ENCODE measurements at regions not wholly inside any gene's neighbourhood (a gene's known extent, or its start where the extent isn't known, plus 50 kb on each side); places are given as distances from the start of the nearest gene placed in this dataset.

DNA sequence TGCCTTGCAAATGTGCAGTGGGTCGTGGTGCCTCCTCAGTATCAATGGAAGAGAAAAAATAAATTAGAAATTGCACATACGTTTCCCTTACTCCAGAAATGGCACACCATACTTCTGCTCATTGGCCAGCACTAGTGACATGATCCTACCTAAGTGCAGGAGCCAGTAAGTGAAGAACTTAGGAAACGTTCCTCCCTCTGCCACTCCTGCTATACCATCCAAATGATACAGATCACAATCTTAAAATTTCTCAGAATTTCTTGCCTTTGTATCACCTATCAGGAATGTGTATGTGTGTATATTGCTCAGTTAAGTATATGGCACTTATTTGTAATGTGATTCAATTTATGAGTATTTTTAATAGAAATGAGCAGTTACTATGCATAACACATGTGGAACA lies 237.0 kb upstream of the UBE2E3 start:
- intact Hi-C loops (cut with micrococcal nuclease): no loop called here
- H3K4me3 ChIP-seq (ENCODE audit: low read length): no peak overlapping the region
- ATAC-seq (no peak), DNase-seq (no peak)
- no peak overlapping the region for H3K27ac ChIP-seq (ENCODE audit: low read length)
- 50% methylated on average over 3 of the region's 3 CpGs for WGBS (ENCODE audit: insufficient coverage)
- no peaks in the 10 kb centered on the region for H3K27me3 ChIP-seq (ENCODE audit: control insufficient read depth, insufficient read depth, low read length)
- no peak overlapping the region for H3K27ac Mint-ChIP-seq
- TF ChIP-seq, protein P1, sequence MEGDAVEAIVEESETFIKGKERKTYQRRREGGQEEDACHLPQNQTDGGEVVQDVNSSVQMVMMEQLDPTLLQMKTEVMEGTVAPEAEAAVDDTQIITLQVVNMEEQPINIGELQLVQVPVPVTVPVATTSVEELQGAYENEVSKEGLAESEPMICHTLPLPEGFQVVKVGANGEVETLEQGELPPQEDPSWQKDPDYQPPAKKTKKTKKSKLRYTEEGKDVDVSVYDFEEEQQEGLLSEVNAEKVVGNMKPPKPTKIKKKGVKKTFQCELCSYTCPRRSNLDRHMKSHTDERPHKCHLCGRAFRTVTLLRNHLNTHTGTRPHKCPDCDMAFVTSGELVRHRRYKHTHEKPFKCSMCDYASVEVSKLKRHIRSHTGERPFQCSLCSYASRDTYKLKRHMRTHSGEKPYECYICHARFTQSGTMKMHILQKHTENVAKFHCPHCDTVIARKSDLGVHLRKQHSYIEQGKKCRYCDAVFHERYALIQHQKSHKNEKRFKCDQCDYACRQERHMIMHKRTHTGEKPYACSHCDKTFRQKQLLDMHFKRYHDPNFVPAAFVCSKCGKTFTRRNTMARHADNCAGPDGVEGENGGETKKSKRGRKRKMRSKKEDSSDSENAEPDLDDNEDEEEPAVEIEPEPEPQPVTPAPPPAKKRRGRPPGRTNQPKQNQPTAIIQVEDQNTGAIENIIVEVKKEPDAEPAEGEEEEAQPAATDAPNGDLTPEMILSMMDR (IDR thresholded peaks at IDR 0.05): no peak
- no peak overlapping the region for H3K4me3 Mint-ChIP-seq
- H3K36me3 ChIP-seq (ENCODE audit: control insufficient read depth, insufficient read depth, low read length): no peaks in the 10 kb centered on the region
- no peaks in the 10 kb centered on the region for H3K4me1 ChIP-seq (ENCODE audit: control insufficient read depth, insufficient read depth, low read length)
- H3K9me3 ChIP-seq (ENCODE audit: control insufficient read depth, insufficient read depth, low read length): no peaks in the 10 kb centered on the region
- H3K4me1 Mint-ChIP-seq: no peaks in the 10 kb centered on the region
- H3K36me3 Mint-ChIP-seq: no peaks in the 10 kb centered on the region
- H3K27me3 Mint-ChIP-seq (ENCODE audit: low read depth in 2 of 2): peaks cover 0 to 5% of the 10 kb centered on the region in 2 donors
- no peaks in the 10 kb centered on the region for H3K9me3 Mint-ChIP-seq

DNA sequence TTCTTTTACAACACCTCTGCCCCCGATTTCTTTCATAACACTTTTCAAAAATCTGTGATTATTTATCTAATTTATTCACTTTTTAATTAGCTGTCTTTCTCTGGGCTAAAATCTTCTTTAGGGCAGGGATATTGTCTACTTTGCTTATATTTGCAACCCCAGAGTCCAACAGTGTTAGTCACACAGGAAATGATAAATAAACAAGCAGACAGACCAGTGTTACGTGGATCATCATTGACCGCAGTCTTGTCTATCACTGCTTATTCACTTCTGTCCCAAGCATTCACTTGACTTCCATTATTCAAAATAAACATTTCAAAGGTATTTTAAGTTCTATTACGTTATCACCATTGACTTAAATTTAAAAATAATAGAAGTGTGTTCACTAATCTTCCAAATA lies 237.6 kb upstream of the UBE2E3 start:
- Mint-ChIP-seq H3K4me3 (no peak overlapping the region), H3K4me1 (no peaks in the 10 kb centered on the region), H3K27ac (no peak overlapping the region), H3K27me3 (ENCODE audit: low read depth in 2 of 2) (peaks cover 0 to 4% of the 10 kb centered on the region in 2 donors), H3K36me3 (no peaks in the 10 kb centered on the region), H3K9me3 (no peaks in the 10 kb centered on the region)
- ATAC-seq (no peak), DNase-seq (no peak)
- WGBS (ENCODE audit: insufficient coverage): 85% methylated on average over 2 of the region's 4 CpGs
- Histone ChIP-seq H3K4me3 (ENCODE audit: low read length) (no peak overlapping the region), H3K9me3 (ENCODE audit: control insufficient read depth, insufficient read depth, low read length) (no peaks in the 10 kb centered on the region), H3K27ac (ENCODE audit: low read length) (no peak overlapping the region), H3K27me3 (ENCODE audit: control insufficient read depth, insufficient read depth, low read length) (no peaks in the 10 kb centered on the region), H3K4me1 (ENCODE audit: control insufficient read depth, insufficient read depth, low read length) (no peaks in the 10 kb centered on the region), H3K36me3 (ENCODE audit: control insufficient read depth, insufficient read depth, low read length) (no peaks in the 10 kb centered on the region)
- intact Hi-C loops (cut with micrococcal nuclease): no loop called here
- TF ChIP-seq, protein P1 (IDR thresholded peaks at IDR 0.05): no peak

DNA sequence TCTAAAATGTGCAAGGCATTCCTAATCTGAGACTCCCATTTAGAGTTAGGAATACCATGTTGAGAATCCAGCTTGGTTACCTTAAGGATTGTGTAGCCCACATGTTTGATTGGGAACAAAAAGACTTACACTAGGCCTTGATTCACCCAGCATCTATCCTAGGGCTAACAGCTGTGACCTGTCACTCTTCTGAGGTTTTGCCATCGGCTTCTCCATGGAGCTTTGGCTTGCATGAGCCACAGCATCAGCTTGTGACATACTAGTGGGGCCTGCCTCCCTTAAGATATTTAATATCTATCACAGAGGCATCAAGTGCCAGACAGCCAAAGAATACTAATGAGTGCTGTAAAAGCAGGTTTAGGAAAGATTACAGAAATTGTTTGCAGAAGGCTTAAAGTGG lies 241.3 kb upstream of the UBE2E3 start:
- TF ChIP-seq, protein P1 (IDR thresholded peaks at IDR 0.05): no peak
- Mint-ChIP-seq H3K27me3 (ENCODE audit: low read depth in 2 of 2) (peaks cover 0 to 2% of the 10 kb centered on the region in 2 donors), H3K4me1 (no peaks in the 10 kb centered on the region), H3K9me3 (no peaks in the 10 kb centered on the region), H3K36me3 (no peaks in the 10 kb centered on the region), H3K27ac (no peak overlapping the region), H3K4me3 (no peak overlapping the region)
- no peaks in the 10 kb centered on the region for H3K4me1 ChIP-seq (ENCODE audit: control insufficient read depth, insufficient read depth, low read length)
- no peaks in the 10 kb centered on the region for H3K9me3 ChIP-seq (ENCODE audit: control insufficient read depth, insufficient read depth, low read length)
- no peak for ATAC-seq
- 88% methylated on average over 1 of the region's 1 CpG for WGBS (ENCODE audit: insufficient coverage)
- H3K36me3 ChIP-seq (ENCODE audit: control insufficient read depth, insufficient read depth, low read length): no peaks in the 10 kb centered on the region
- H3K27ac ChIP-seq (ENCODE audit: low read length): no peak overlapping the region
- intact Hi-C loops (cut with micrococcal nuclease): no loop called here
- no peak overlapping the region for H3K4me3 ChIP-seq (ENCODE audit: low read length)
- no peak for DNase-seq
- no peaks in the 10 kb centered on the region for H3K27me3 ChIP-seq (ENCODE audit: control insufficient read depth, insufficient read depth, low read length)

DNA sequence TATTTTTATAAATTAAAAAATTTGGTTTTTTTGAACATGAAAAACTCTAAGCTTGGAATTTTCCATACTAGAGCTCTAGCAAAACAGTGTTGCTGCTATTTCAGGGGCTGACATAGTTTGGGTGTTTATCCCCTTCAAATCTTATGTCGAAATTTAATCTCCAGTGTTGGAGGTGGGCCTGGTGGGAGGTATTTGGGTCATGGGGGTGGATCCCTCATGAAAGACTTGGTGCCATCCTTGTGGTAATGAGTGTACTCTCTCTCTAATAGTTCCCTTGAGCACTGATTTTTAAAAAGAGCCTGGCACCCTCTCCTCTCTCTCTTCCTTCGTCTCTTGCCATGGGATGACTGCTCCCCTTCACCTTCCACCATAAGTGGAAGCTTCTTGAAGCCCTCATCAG lies 244.6 kb upstream of the UBE2E3 start:
- ATAC-seq (no peak), DNase-seq (no peak)
- no peaks in the 10 kb centered on the region for H3K4me1 Mint-ChIP-seq
- Histone ChIP-seq H3K27me3 (ENCODE audit: control insufficient read depth, insufficient read depth, low read length) (no peaks in the 10 kb centered on the region), H3K4me3 (ENCODE audit: low read length) (no peak overlapping the region), H3K9me3 (ENCODE audit: control insufficient read depth, insufficient read depth, low read length) (no peaks in the 10 kb centered on the region), H3K36me3 (ENCODE audit: control insufficient read depth, insufficient read depth, low read length) (no peaks in the 10 kb centered on the region), H3K4me1 (ENCODE audit: control insufficient read depth, insufficient read depth, low read length) (no peaks in the 10 kb centered on the region), H3K27ac (ENCODE audit: low read length) (no peak overlapping the region)
- no peak overlapping the region for H3K27ac Mint-ChIP-seq
- no peaks in the 10 kb centered on the region for H3K27me3 Mint-ChIP-seq (ENCODE audit: low read depth in 2 of 2)
- H3K36me3 Mint-ChIP-seq: no peaks in the 10 kb centered on the region
- intact Hi-C loops (cut with micrococcal nuclease): no loop called here
- no peaks in the 10 kb centered on the region for H3K9me3 Mint-ChIP-seq
- 82% methylated on average over 2 of the region's 2 CpGs for WGBS (ENCODE audit: insufficient coverage)
- H3K4me3 Mint-ChIP-seq: no peak overlapping the region
- TF ChIP-seq, protein P1 (IDR thresholded peaks at IDR 0.05): no peak

All from natural killer cell (primary cell).